Neuronal stem cell (in vitro differentiated cells): ENCODE measurements at regions not wholly inside any gene's neighbourhood (a gene's known extent, or its start where the extent isn't known, plus 50 kb on each side); places are given as distances from the start of the nearest gene placed in this dataset.

Experiments used
- DNase-seq: peaks from one replicate; pipeline ENCODE4 v3.0.0-alpha.2; 2013; ENCODE audit warnings: low spot score
- H2AFZ ChIP-seq: one replicate; pipeline ENCODE4 v1.6.1; 2013; ENCODE audit warnings: mild to moderate bottlenecking, low read length, inconsistent platforms
- H2AK5ac ChIP-seq: 2 replicates; pipeline ENCODE4 v1.6.1; 2013; ENCODE audit warnings: low read depth, mild to moderate bottlenecking, inconsistent platforms, low read length, moderate library complexity, mixed read lengths
- H2BK120ac ChIP-seq: 2 replicates; pipeline ENCODE4 v1.6.1; 2013; ENCODE audit warnings: low read depth, mild to moderate bottlenecking, inconsistent platforms, low read length, moderate library complexity, mixed read lengths
- H2BK12ac ChIP-seq: one replicate; pipeline ENCODE4 v1.6.1; 2013; ENCODE audit warnings: low read length, inconsistent platforms
- H2BK15ac ChIP-seq: 2 replicates; pipeline ENCODE4 v1.6.1; 2013; ENCODE audit warnings: mild to moderate bottlenecking, low read length, inconsistent platforms, mixed read lengths
- H2BK5ac ChIP-seq: one replicate; pipeline ENCODE4 v1.6.1; 2013; ENCODE audit warnings: inconsistent platforms, mild to moderate bottlenecking, low read length, moderate library complexity
- H3K14ac ChIP-seq: one replicate; pipeline ENCODE4 v1.6.1; 2013; ENCODE audit warnings: low read length, inconsistent platforms
- H3K18ac ChIP-seq: 2 replicates; pipeline ENCODE4 v1.6.1; 2013; ENCODE audit warnings: low read length, inconsistent platforms
- H3K23ac ChIP-seq: 2 replicates; pipeline ENCODE4 v1.6.1; 2013; ENCODE audit warnings: low read depth, mild to moderate bottlenecking, mixed read lengths, low read length, inconsistent platforms; ENCODE audit not compliant: poor library complexity
- H3K27ac ChIP-seq: replicated peaks from 3 replicates; pipeline ENCODE4 v1.5.1; 2013; ENCODE audit warnings: low read length, inconsistent platforms
- H3K27me3 ChIP-seq, 3 experiments: 2 replicates each; pipeline ENCODE4 v1.6.1; 2013; ENCODE audit warnings: low read length in 3 of 3, mild to moderate bottlenecking in 2 of 3, inconsistent platforms in 1 of 3, low read depth in 1 of 3, mixed read lengths in 1 of 3, moderate library complexity in 1 of 3; ENCODE audit not compliant: control insufficient read depth in 3 of 3, insufficient read depth in 3 of 3
- H3K36me3 ChIP-seq, 2 donors: replicated peaks in 1 of 2; 2 replicates each; pipeline ENCODE4 v1.6.1; 2013; ENCODE audit warnings: low read length in 2 of 2; ENCODE audit not compliant: control insufficient read depth in 2 of 2, insufficient read depth in 2 of 2
- H3K4ac ChIP-seq: 2 replicates; pipeline ENCODE4 v1.6.1; 2013; ENCODE audit warnings: inconsistent platforms, mild to moderate bottlenecking, low read length, moderate library complexity
- H3K4me1 ChIP-seq, 2 donors: 1 replicate in 1 of 2; 2 replicates in 1 of 2; pipeline ENCODE4 v1.6.1; 2013; ENCODE audit warnings: low read length in 2 of 2, low read depth in 1 of 2; ENCODE audit not compliant: control insufficient read depth in 2 of 2, insufficient read depth in 1 of 2
- H3K4me2 ChIP-seq: one replicate; pipeline ENCODE4 v1.6.1; 2013; ENCODE audit warnings: mild to moderate bottlenecking, low read length, inconsistent platforms; ENCODE audit not compliant: insufficient read depth, poor library complexity, severe bottlenecking
- H3K4me3 ChIP-seq, 2 donors: 2 replicates each; pipeline ENCODE4 v1.5.1; 2013; ENCODE audit warnings: low read length in 2 of 2, mild to moderate bottlenecking in 2 of 2, inconsistent platforms in 1 of 2, moderate library complexity in 1 of 2
- H3K79me1 ChIP-seq: one replicate; pipeline ENCODE4 v1.6.1; 2013; ENCODE audit warnings: low read depth, mild to moderate bottlenecking, inconsistent platforms, low read length, moderate library complexity
- H3K9ac ChIP-seq: one replicate; pipeline ENCODE4 v1.6.1; 2013; ENCODE audit warnings: mild to moderate bottlenecking, low read depth, low read length, inconsistent platforms; ENCODE audit not compliant: poor library complexity
- H3K9me3 ChIP-seq, 2 donors: replicated peaks in 1 of 2; 2 replicates each; pipeline versions ENCODE3 to v1.6.1; 2013; ENCODE audit warnings: low read length in 2 of 2, mild to moderate bottlenecking in 2 of 2, inconsistent platforms in 1 of 2, low read depth in 1 of 2, mixed read lengths in 1 of 2, moderate library complexity in 1 of 2; ENCODE audit not compliant: control insufficient read depth in 2 of 2, insufficient read depth in 1 of 2
- H4K8ac ChIP-seq: one replicate; pipeline ENCODE4 v1.6.1; 2013; ENCODE audit warnings: low read depth, mild to moderate bottlenecking, inconsistent platforms, low read length, moderate library complexity
- H4K91ac ChIP-seq: one replicate; pipeline ENCODE4 v1.6.1; 2013; ENCODE audit warnings: low read length, low read depth, mild to moderate bottlenecking, inconsistent platforms; ENCODE audit not compliant: poor library complexity
- WGBS, 2 donors: extraction: QIAGEN DNeasy Blood & Tissue Kit; methylation state at CpG; one replicate each; pipeline ENCODE4 v1.1.7; 2013; ENCODE audit warnings: missing lambda C conversion rate in 2 of 2, mixed read lengths in 1 of 2; ENCODE audit not compliant: insufficient read length in 2 of 2, insufficient replicate concordance in 1 of 2; ENCODE audit errors: extremely low coverage in 2 of 2; 5-methylcytosine and 5-hydroxymethylcytosine counted together

DNA sequence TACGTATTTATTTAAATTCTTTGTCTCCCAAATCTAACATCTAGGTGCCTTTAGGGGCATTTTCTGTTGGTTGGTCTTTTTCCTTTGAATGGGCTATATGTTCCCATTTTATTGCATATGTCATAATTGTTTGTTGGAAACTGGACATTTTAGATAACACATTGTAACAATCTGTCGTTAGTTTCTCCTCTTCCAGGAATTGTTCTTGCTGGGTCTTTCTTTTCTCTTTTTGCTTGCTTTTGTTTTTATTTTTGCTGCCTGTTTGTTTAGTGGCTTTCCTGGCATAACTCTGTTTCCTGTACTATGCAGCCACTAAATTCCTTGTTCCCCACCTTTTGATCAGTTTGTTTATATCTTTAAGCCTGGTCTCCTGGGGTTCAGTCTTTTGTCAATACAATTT, 244.3 kb upstream of the RTL1 start:
- H2BK5ac ChIP-seq = no peak overlapping the region

DNA sequence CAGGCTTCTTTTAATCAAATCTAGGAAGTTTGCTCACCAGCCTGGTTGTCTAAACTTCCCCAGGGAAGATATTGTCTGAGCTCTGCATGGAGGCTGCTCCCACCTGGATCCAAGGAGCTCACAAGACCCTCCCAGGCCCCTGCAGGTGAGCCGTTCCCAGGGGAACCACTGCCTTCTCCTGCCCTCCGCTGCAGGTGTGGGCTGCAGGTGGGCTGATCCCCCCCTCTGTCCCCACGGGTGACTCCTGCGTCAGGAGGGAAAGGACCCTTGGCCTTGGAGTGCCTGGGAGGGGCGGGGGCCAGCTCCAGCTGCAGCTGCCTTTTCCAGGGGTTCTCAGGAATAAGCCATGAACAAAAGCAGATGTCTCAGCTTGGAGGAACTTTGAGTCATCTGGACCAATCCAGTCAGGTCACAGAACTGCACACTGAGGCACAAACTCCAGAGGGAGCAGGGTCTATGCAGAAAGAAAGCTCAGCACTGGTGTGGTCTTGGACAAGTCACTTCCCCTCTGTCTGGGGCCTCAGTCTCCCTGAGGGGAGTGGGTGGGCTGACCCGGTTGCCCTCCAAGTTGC, 246.6 kb upstream of the RTL1 start:
- Histone ChIP-seq H2AK5ac (no peak overlapping the region), H3K4ac (peak overlapping the region; percentile 56), H3K4me1 (peaks cover 15 to 16% of the 10 kb centered on the region in 2 donors), H4K91ac (no peak overlapping the region), H3K23ac (no peak overlapping the region), H2BK15ac (peak overlapping the region; percentile 95), H2BK5ac (no peak overlapping the region), H2BK12ac (peak overlapping the region; percentile 79), H3K18ac (peak overlapping the region; percentile 77), H3K36me3 (no peaks in the 10 kb centered on the region), H3K27me3 (peaks cover 0 to 7% (median 0%) of the 10 kb centered on the region in 3 experiments), H3K4me3 (no peak overlapping the region), H2AFZ (peak overlapping the region; percentile 26), H3K4me2 (peak overlapping the region; percentile 0), H2BK120ac (peak overlapping the region; percentile 62), H3K27ac (no peak overlapping the region), H3K9me3 (peaks cover 2 to 15% of the 10 kb centered on the region in 2 donors), H4K8ac (no peak overlapping the region), H3K9ac (no peak overlapping the region), H3K79me1 (no peaks in the 10 kb centered on the region), H3K14ac (peak overlapping the region; percentile 91)
- no peak for DNase-seq
- WGBS, 2 donors = no CpG with 5 or more reads among the region's 6 CpGs

More for the DNA sequence above, 244.3 kb upstream of the RTL1 start:
- H2BK12ac ChIP-seq = no peak overlapping the region
- no peak overlapping the region for H3K4me2 ChIP-seq
- H3K9ac ChIP-seq = no peak overlapping the region
- peaks cover 0 to 13% of the 10 kb centered on the region in 2 donors for H3K9me3 ChIP-seq
- no peaks in the 10 kb centered on the region for H3K36me3 ChIP-seq
- H2BK120ac ChIP-seq = no peak overlapping the region
- H2BK15ac ChIP-seq = no peak overlapping the region
- no peak overlapping the region for H2AK5ac ChIP-seq
- no peak overlapping the region for H4K91ac ChIP-seq
- H2AFZ ChIP-seq = peak overlapping the region; percentile 58
- no peaks in the 10 kb centered on the region for H3K79me1 ChIP-seq
- no peak overlapping the region for H3K4ac ChIP-seq
- no peak overlapping the region for H3K14ac ChIP-seq
- WGBS, 2 donors = no CpG with 5 or more reads among the region's 2 CpGs
- H3K4me3 ChIP-seq = no peak overlapping the region
- DNase-seq = no peak
- H3K4me1 ChIP-seq = peaks cover 15 to 16% of the 10 kb centered on the region in 2 donors
- peaks cover 0 to 7% (median 0%) of the 10 kb centered on the region in 3 experiments for H3K27me3 ChIP-seq
- H3K18ac ChIP-seq = no peak overlapping the region
- no peak overlapping the region for H3K23ac ChIP-seq
- H4K8ac ChIP-seq = no peak overlapping the region
- H3K27ac ChIP-seq = no peak overlapping the region

DNA sequence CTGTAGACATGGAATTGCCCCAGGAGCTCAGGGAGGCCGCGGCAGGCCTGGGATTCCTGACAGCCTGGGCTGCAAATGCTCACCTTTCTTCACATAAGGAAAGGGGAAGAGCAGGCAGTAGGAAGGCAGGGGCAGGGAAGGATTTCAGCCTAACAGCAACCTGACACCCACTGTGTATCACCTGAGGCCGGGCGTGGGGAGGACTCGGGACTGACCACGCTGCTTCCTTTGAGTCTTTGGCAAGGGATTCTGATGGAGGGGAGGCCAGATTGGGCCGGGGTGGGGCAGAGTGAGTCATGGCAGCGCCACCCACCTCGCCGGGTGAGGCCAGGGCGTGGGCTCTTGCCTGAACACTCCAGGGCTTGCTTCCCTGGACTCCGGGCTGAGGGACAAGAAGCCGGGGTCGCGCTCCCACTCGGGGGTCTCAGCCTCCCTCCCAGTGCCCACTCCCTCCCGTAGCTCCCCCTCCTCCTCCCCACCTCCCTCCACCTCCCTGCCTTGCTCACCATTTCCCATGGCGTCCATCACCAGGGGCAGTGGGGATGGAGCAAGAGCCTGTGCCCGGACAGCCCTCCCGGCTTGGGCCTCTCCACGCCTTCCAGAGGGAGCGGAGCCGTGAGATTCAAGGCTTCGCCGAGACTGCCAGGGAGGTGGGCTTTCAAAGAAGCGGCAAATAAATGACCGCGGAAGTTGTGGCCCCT, 247.9 kb upstream of the RTL1 start:
- Histone ChIP-seq H3K9ac (no peak overlapping the region), H3K27ac (no peak overlapping the region), H3K27me3 (peaks cover 0 to 7% (median 0%) of the 10 kb centered on the region in 3 experiments), H3K36me3 (no peaks in the 10 kb centered on the region), H4K91ac (no peak overlapping the region), H2BK15ac (peak overlapping the region; percentile 64), H3K18ac (peak overlapping the region; percentile 12), H3K4ac (peak overlapping the region; percentile 38), H2BK120ac (no peak overlapping the region), H3K9me3 (peaks cover 2 to 10% of the 10 kb centered on the region in 2 donors), H3K79me1 (no peaks in the 10 kb centered on the region), H2AFZ (peak overlapping the region; percentile 68), H3K14ac (no peak overlapping the region), H3K4me3 (peak overlapping the region in 1 of 2 donors; percentile 7), H2BK5ac (no peak overlapping the region), H3K4me1 (peaks cover 15 to 16% of the 10 kb centered on the region in 2 donors), H2BK12ac (no peak overlapping the region), H4K8ac (no peak overlapping the region), H3K23ac (no peak overlapping the region), H2AK5ac (peak overlapping the region; percentile 51), H3K4me2 (no peak overlapping the region)
- no CpG with 5 or more reads among the region's 28 CpGs for WGBS, 2 donors
- DNase-seq = no peak

DNA sequence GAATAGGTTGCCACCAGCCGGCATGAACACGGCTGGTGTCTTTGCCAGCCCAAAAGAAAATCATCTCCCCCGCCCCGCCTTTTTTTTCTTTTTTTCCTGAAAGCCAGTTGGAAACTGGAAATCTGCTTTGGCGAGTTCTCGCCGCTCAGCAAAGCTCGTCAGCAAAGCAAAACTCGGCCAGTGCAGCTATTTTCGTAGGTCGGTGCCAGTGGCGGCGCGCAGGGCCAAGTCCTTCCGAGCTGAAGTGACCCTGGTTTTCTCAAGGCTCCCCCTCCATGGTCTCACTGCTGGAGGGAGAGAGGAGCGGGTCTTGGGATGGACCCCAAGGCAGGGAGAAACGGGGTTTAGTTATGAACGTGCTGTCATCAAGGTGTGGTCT, 248.4 kb upstream of the RTL1 start:
- Histone ChIP-seq H3K27ac (no peak overlapping the region), H4K8ac (no peak overlapping the region), H3K4ac (no peak overlapping the region), H3K18ac (peak overlapping the region; percentile 44), H3K79me1 (no peaks in the 10 kb centered on the region), H3K4me1 (peaks cover 15 to 16% of the 10 kb centered on the region in 2 donors), H2BK12ac (no peak overlapping the region), H3K9me3 (peaks cover 2 to 13% of the 10 kb centered on the region in 2 donors), H2BK15ac (peak overlapping the region; percentile 64), H3K4me2 (no peak overlapping the region), H2AK5ac (no peak overlapping the region), H3K14ac (no peak overlapping the region), H2AFZ (no peak overlapping the region), H2BK120ac (no peak overlapping the region), H3K27me3 (peaks cover 0 to 7% (median 0%) of the 10 kb centered on the region in 3 experiments), H4K91ac (no peak overlapping the region), H3K23ac (no peak overlapping the region), H3K36me3 (no peaks in the 10 kb centered on the region), H2BK5ac (no peak overlapping the region), H3K9ac (no peak overlapping the region), H3K4me3 (no peak overlapping the region)
- no CpG with 5 or more reads among the region's 18 CpGs for WGBS, 2 donors
- DNase-seq = no peak
